ENCODE measurements at regions not wholly inside any gene's neighbourhood (a gene's known extent, or its start where the extent isn't known, plus 50 kb on each side); places are given as distances from the start of the nearest gene placed in this dataset.
"Not testable (repeated sequence)": the region's sequence is repeated elsewhere in the genome, so short reads cannot be mapped to it uniquely, and the experiment has no call there.

DNA sequence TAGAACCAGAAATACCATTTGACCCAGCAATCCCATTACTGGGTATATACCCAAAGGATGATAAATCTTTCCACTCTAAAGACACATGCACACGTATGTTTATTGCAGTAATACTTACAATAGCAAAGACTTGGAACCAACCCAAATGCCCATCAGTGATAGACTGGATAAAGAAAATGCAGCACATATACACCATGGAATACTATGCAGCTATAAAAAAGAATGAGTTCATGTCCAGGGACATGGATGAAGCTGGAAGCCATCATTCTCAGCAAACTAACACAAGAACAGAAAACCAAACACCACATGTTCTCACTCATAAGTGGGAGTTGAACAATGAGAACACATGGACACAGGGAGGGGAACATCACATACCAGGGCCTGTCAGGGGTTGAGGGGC lies 137.9 kb downstream of the PXDC1 start:
- H3K9me3 Mint-ChIP-seq; H3K27ac Mint-ChIP-seq; H3K27ac ChIP-seq (ENCODE audit: low read depth, low read length); POLR2A ChIA-PET; CTCF ChIA-PET; DNase-seq; H3K9me3 ChIP-seq (ENCODE audit: low read length); H3K36me3 ChIP-seq (ENCODE audit: insufficient read depth, low read length); H3K4me3 ChIP-seq (ENCODE audit: low read length); H3K4me1 Mint-ChIP-seq; H3K36me3 Mint-ChIP-seq; H3K27me3 ChIP-seq (ENCODE audit: insufficient read depth, low read length, poor library complexity, severe bottlenecking); H3K4me1 ChIP-seq (ENCODE audit: insufficient read depth, low read length); H3K4me3 Mint-ChIP-seq: not testable (repeated sequence)
- peaks cover 8 to 38% of the 10 kb centered on the region in 2 donors for H3K27me3 Mint-ChIP-seq

- POLR2A ChIA-PET = no interaction called here
- Mint-ChIP-seq H3K27ac (no peak overlapping the region), H3K4me1 (no peaks in the 10 kb centered on the region), H3K9me3 (peaks cover 0 to 2% (median 0%) of the 10 kb centered on the region in 5 donors), H3K27me3 (peaks cover 6 to 46% of the 10 kb centered on the region in 2 donors), H3K36me3 (no peaks in the 10 kb centered on the region), H3K4me3 (no peak overlapping the region)
- Histone ChIP-seq H3K36me3 (ENCODE audit: insufficient read depth, low read length) (no peaks in the 10 kb centered on the region), H3K4me3 (ENCODE audit: low read length) (no peak overlapping the region), H3K9me3 (ENCODE audit: low read length) (no peaks in the 10 kb centered on the region), H3K4me1 (ENCODE audit: insufficient read depth, low read length) (no peaks in the 10 kb centered on the region), H3K27me3 (ENCODE audit: insufficient read depth, low read length, poor library complexity, severe bottlenecking) (no peaks in the 10 kb centered on the region), H3K27ac (ENCODE audit: low read depth, low read length) (no peak overlapping the region)
- DNase-seq = no peak
- CTCF ChIA-PET = no interaction called here
Observed at GRCh38 chr6:3612341-3613041, 139.0 kb downstream of the PXDC1 start.

GRCh38 chr6:3610921-3611320 lies 140.6 kb downstream of the PXDC1 start:
- no peaks in the 10 kb centered on the region for H3K4me1 Mint-ChIP-seq
- Histone ChIP-seq H3K36me3 (ENCODE audit: insufficient read depth, low read length) (no peaks in the 10 kb centered on the region), H3K9me3 (ENCODE audit: low read length) (no peaks in the 10 kb centered on the region), H3K4me1 (ENCODE audit: insufficient read depth, low read length) (no peaks in the 10 kb centered on the region), H3K27me3 (ENCODE audit: insufficient read depth, low read length, poor library complexity, severe bottlenecking) (no peaks in the 10 kb centered on the region), H3K27ac (ENCODE audit: low read depth, low read length) (no peak overlapping the region), H3K4me3 (ENCODE audit: low read length) (no peak overlapping the region)
- ChIA-PET CTCF (no interaction called here), POLR2A (no interaction called here)
- no peak for DNase-seq
- H3K27ac Mint-ChIP-seq = no peak overlapping the region
- no peaks in the 10 kb centered on the region for H3K36me3 Mint-ChIP-seq
- H3K27me3 Mint-ChIP-seq = peaks cover 8 to 51% of the 10 kb centered on the region in 2 donors
- no peak overlapping the region for H3K4me3 Mint-ChIP-seq
- H3K9me3 Mint-ChIP-seq = peaks cover 0 to 2% (median 0%) of the 10 kb centered on the region in 5 donors

GRCh38 chr6:3610206-3610605 lies 141.3 kb downstream of the PXDC1 start:
- DNase-seq = no peak
- Histone ChIP-seq H3K4me1 (ENCODE audit: insufficient read depth, low read length) (no peaks in the 10 kb centered on the region), H3K27ac (ENCODE audit: low read depth, low read length) (no peak overlapping the region), H3K4me3 (ENCODE audit: low read length) (no peak overlapping the region), H3K36me3 (ENCODE audit: insufficient read depth, low read length) (no peaks in the 10 kb centered on the region), H3K9me3 (ENCODE audit: low read length) (no peaks in the 10 kb centered on the region), H3K27me3 (ENCODE audit: insufficient read depth, low read length, poor library complexity, severe bottlenecking) (no peaks in the 10 kb centered on the region)
- no peak overlapping the region for H3K27ac Mint-ChIP-seq
- no peaks in the 10 kb centered on the region for H3K36me3 Mint-ChIP-seq
- ChIA-PET POLR2A (no interaction called here), CTCF (no interaction called here)
- no peaks in the 10 kb centered on the region for H3K4me1 Mint-ChIP-seq
- H3K9me3 Mint-ChIP-seq = peaks cover 0 to 2% (median 0%) of the 10 kb centered on the region in 5 donors
- H3K4me3 Mint-ChIP-seq = no peak overlapping the region
- H3K27me3 Mint-ChIP-seq = peaks cover 8 to 51% of the 10 kb centered on the region in 2 donors

- no peaks in the 10 kb centered on the region for H3K9me3 ChIP-seq (ENCODE audit: low read length)
- no peak overlapping the region for H3K4me3 Mint-ChIP-seq
- POLR2A ChIA-PET = no interaction called here
- peaks cover 0 to 6% (median 0%) of the 10 kb centered on the region in 5 donors for H3K9me3 Mint-ChIP-seq
- H3K27me3 Mint-ChIP-seq = peaks cover 8 to 52% of the 10 kb centered on the region in 2 donors
- no peak for DNase-seq
- H3K27me3 ChIP-seq (ENCODE audit: insufficient read depth, low read length, poor library complexity, severe bottlenecking) = no peaks in the 10 kb centered on the region
- H3K36me3 ChIP-seq (ENCODE audit: insufficient read depth, low read length) = no peaks in the 10 kb centered on the region
- no peak overlapping the region for H3K27ac ChIP-seq (ENCODE audit: low read depth, low read length)
- CTCF ChIA-PET = no interaction called here
- no peaks in the 10 kb centered on the region for H3K36me3 Mint-ChIP-seq
- H3K4me3 ChIP-seq (ENCODE audit: low read length) = no peak overlapping the region
- no peaks in the 10 kb centered on the region for H3K4me1 Mint-ChIP-seq
- H3K27ac Mint-ChIP-seq = no peak overlapping the region
- H3K4me1 ChIP-seq (ENCODE audit: insufficient read depth, low read length) = no peaks in the 10 kb centered on the region
Observed at GRCh38 chr6:3609388-3609787, 142.1 kb downstream of the PXDC1 start.

DNA sequence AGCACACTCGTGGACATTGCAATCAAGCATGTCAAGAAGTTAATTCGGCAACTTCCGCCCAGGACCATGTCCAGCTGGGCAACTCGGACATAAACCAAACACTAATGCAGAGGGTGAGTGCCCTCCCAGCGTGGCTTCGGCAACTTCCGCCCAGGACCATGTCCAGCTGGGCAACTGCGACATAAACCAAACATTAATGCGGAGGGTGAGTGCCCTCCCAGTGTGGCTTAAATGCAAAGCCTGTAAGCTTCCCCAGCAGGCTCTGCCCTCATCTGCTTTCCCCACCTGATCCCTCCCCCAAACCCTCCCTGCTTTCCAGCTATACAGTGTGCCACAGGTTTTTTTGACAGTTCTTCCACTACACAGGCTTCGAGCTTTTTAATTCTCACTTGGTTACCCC lies 143.4 kb downstream of the PXDC1 start:
- H3K9me3 Mint-ChIP-seq = peaks cover 0 to 6% (median 5%) of the 10 kb centered on the region in 5 donors
- Histone ChIP-seq H3K9me3 (ENCODE audit: low read length) (no peaks in the 10 kb centered on the region), H3K27me3 (ENCODE audit: insufficient read depth, low read length, poor library complexity, severe bottlenecking) (no peaks in the 10 kb centered on the region), H3K27ac (ENCODE audit: low read depth, low read length) (no peak overlapping the region), H3K4me1 (ENCODE audit: insufficient read depth, low read length) (no peaks in the 10 kb centered on the region), H3K36me3 (ENCODE audit: insufficient read depth, low read length) (no peaks in the 10 kb centered on the region), H3K4me3 (ENCODE audit: low read length) (no peak overlapping the region)
- ChIA-PET POLR2A (no interaction called here), CTCF (no interaction called here)
- H3K4me1 Mint-ChIP-seq = no peaks in the 10 kb centered on the region
- no peak for DNase-seq
- no peaks in the 10 kb centered on the region for H3K36me3 Mint-ChIP-seq
- H3K27me3 Mint-ChIP-seq = peaks cover 8 to 53% of the 10 kb centered on the region in 2 donors
- no peak overlapping the region for H3K4me3 Mint-ChIP-seq
- H3K27ac Mint-ChIP-seq = no peak overlapping the region

DNA sequence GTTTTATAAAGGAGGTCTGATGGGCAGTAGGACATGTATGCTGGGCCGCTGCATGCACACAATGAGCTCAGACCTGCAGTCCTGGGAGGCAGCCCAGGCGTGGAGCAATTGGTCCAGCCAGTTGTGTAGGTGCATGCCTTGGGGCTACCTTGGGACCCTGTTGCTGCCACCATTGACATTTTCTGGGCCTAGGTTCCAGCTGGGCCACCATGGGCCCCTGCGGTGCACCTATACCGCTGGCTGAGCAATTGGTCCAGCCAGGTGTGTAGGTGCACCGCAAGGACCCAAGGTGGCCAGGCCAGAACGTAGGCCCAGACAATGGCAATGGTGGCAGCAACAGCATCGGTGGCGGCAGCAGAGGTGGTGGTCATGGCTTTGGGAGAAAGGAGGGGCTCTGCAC lies 143.9 kb downstream of the PXDC1 start:
- Histone ChIP-seq H3K4me1 (ENCODE audit: insufficient read depth, low read length) (no peaks in the 10 kb centered on the region), H3K27me3 (ENCODE audit: insufficient read depth, low read length, poor library complexity, severe bottlenecking) (no peaks in the 10 kb centered on the region), H3K27ac (ENCODE audit: low read depth, low read length) (no peak overlapping the region), H3K9me3 (ENCODE audit: low read length) (peaks cover 2% of the 10 kb centered on the region), H3K4me3 (ENCODE audit: low read length) (no peak overlapping the region), H3K36me3 (ENCODE audit: insufficient read depth, low read length) (no peaks in the 10 kb centered on the region)
- ChIA-PET CTCF (no interaction called here), POLR2A (no interaction called here)
- Mint-ChIP-seq H3K4me3 (no peak overlapping the region), H3K36me3 (peaks cover 0 to 1% (median 0%) of the 10 kb centered on the region in 3 donors), H3K27me3 (peaks cover 5 to 47% of the 10 kb centered on the region in 2 donors), H3K27ac (no peak overlapping the region), H3K9me3 (peaks cover 2 to 11% (median 7%) of the 10 kb centered on the region in 5 donors), H3K4me1 (no peaks in the 10 kb centered on the region)
- DNase-seq = no peak

- H3K36me3 Mint-ChIP-seq = peaks cover 0 to 6% (median 0%) of the 10 kb centered on the region in 3 donors
Observed at GRCh38 chr6:3607171-3607570, 144.3 kb downstream of the PXDC1 start.

More at GRCh38 chr6:3607171-3607570, 144.3 kb downstream of the PXDC1 start:
- Mint-ChIP-seq H3K27me3 (peaks cover 5 to 46% of the 10 kb centered on the region in 2 donors), H3K27ac (no peak overlapping the region), H3K9me3 (peaks cover 6 to 15% (median 11%) of the 10 kb centered on the region in 5 donors), H3K4me3 (no peak overlapping the region), H3K4me1 (no peaks in the 10 kb centered on the region)
- no peaks in the 10 kb centered on the region for H3K4me1 ChIP-seq (ENCODE audit: insufficient read depth, low read length)
- no peak overlapping the region for H3K4me3 ChIP-seq (ENCODE audit: low read length)
- POLR2A ChIA-PET = no interaction called here
- H3K36me3 ChIP-seq (ENCODE audit: insufficient read depth, low read length) = no peaks in the 10 kb centered on the region
- no peak overlapping the region for H3K27ac ChIP-seq (ENCODE audit: low read depth, low read length)
- DNase-seq = no peak
- H3K27me3 ChIP-seq (ENCODE audit: insufficient read depth, low read length, poor library complexity, severe bottlenecking) = no peaks in the 10 kb centered on the region
- H3K9me3 ChIP-seq (ENCODE audit: low read length) = peaks cover 6% of the 10 kb centered on the region
- CTCF ChIA-PET = no interaction called here
